Loucy (cell line): ENCODE measurements at regions not wholly inside any gene's neighbourhood (a gene's known extent, or its start where the extent isn't known, plus 50 kb on each side); places are given as distances from the start of the nearest gene placed in this dataset.

ENCODE experiments used
- H2AFZ ChIP-seq: fragments of 200-600 bp; sonication (generic); 2 replicates; pipeline ENCODE4 v1.6.0; 2016; ENCODE audit warnings: antibody characterized with exemption, mild to moderate bottlenecking, low read length, moderate library complexity
- H3F3A ChIP-seq: fragments of 200-600 bp; 2 replicates; pipeline ENCODE4 v1.6.0; 2016; ENCODE audit warnings: antibody characterized with exemption, low read depth, mild to moderate bottlenecking
- H3K27me3 ChIP-seq: fragments of 200-600 bp; sonication (generic); 2 replicates; pipeline ENCODE4 v1.6.1; 2014; ENCODE audit warnings: low read length, mild to moderate bottlenecking; ENCODE audit not compliant: insufficient read depth, poor library complexity, severe bottlenecking
- H3K36me3 ChIP-seq: fragments of 200-600 bp; sonication (generic); 2 replicates; pipeline ENCODE4 v1.6.1; 2016; ENCODE audit warnings: low read length; ENCODE audit not compliant: insufficient read depth
- H3K4me1 ChIP-seq: fragments of 200-600 bp; sonication (generic); 2 replicates; pipeline ENCODE4 v1.5.1; 2014; ENCODE audit warnings: low read length, mild to moderate bottlenecking; ENCODE audit not compliant: insufficient read depth, poor library complexity, severe bottlenecking
- H3K4me2 ChIP-seq: fragments of 200-600 bp; sonication (generic); 2 replicates; pipeline ENCODE4 v1.6.0; 2014; ENCODE audit warnings: antibody characterized with exemption, low read length, low read depth, mild to moderate bottlenecking; ENCODE audit not compliant: poor library complexity, severe bottlenecking
- H3K4me3 ChIP-seq: fragments of 200-600 bp; sonication (generic); 2 replicates; pipeline ENCODE4 v1.5.1; 2014; ENCODE audit warnings: low read length, mild to moderate bottlenecking, mixed read lengths; ENCODE audit not compliant: poor library complexity, severe bottlenecking
- H3K79me2 ChIP-seq: fragments of 200-600 bp; sonication (generic); 2 replicates; pipeline ENCODE4 v1.6.1; 2014; ENCODE audit warnings: low read length; ENCODE audit not compliant: insufficient read depth
- H3K9ac ChIP-seq: fragments of 200-600 bp; sonication (generic); 2 replicates; pipeline ENCODE4 v1.6.0; 2014; ENCODE audit warnings: mild to moderate bottlenecking, low read depth, low read length, moderate library complexity; ENCODE audit not compliant: poor library complexity, severe bottlenecking
- H3K9me2 ChIP-seq: fragments of 200-600 bp; sonication (generic); replicated peaks from 2 replicates; pipeline ENCODE4 v1.6.1; 2016; ENCODE audit warnings: low read depth, low read length, mixed read lengths
- H3K9me3 ChIP-seq: fragments of 200-600 bp; sonication (generic); 2 replicates; pipeline ENCODE4 v1.6.1; 2014; ENCODE audit warnings: mild to moderate bottlenecking, antibody characterized with exemption, low read length, low read depth; ENCODE audit not compliant: insufficient read depth
- H4K20me1 ChIP-seq: fragments of 200-600 bp; sonication (generic); 2 replicates; pipeline ENCODE4 v1.6.0; 2014; ENCODE audit warnings: antibody characterized with exemption, low read length, mild to moderate bottlenecking; ENCODE audit not compliant: insufficient read depth, poor library complexity, severe bottlenecking
- CTCF ChIP-seq: fragments of 200-600 bp; sonication (generic); conservative IDR thresholded peaks from 2 replicates; pipeline ENCODE4 v1.5.1; 2014; ENCODE audit warnings: mild to moderate bottlenecking, antibody characterized with exemption, low read length
- EZH2phosphoT487 ChIP-seq: fragments of 200-600 bp; IDR thresholded peaks from 2 replicates; pipeline ENCODE4 v1.6.1; 2018; ENCODE audit warnings: antibody characterized with exemption, mild to moderate bottlenecking, moderate library complexity, borderline replicate concordance

GRCh38 chr14:42130815-42131214 is 524.1 kb downstream of the LRFN5 start:
- H3K4me2 ChIP-seq: no peak overlapping the region
- no peaks in the 10 kb centered on the region for H3K27me3 ChIP-seq
- H3K36me3 ChIP-seq: no peaks in the 10 kb centered on the region
- no peaks in the 10 kb centered on the region for H3K4me1 ChIP-seq
- no peaks in the 10 kb centered on the region for H3K9me3 ChIP-seq
- H3K9me2 ChIP-seq: no peaks in the 10 kb centered on the region
- H4K20me1 ChIP-seq: no peaks in the 10 kb centered on the region
- H3K79me2 ChIP-seq: no peaks in the 10 kb centered on the region
- no peak for TF ChIP-seq EZH2phosphoT487
- no peak for TF ChIP-seq CTCF
- H3K4me3 ChIP-seq: no peak overlapping the region
- no peaks in the 10 kb centered on the region for H3F3A ChIP-seq
- H3K9ac ChIP-seq: no peak overlapping the region
- H2AFZ ChIP-seq: no peak overlapping the region

- Histone ChIP-seq H2AFZ (no peak overlapping the region), H3K4me1 (no peaks in the 10 kb centered on the region), H3K79me2 (no peaks in the 10 kb centered on the region), H3K9me3 (no peaks in the 10 kb centered on the region), H3K4me2 (no peak overlapping the region), H4K20me1 (no peaks in the 10 kb centered on the region), H3K9me2 (no peaks in the 10 kb centered on the region), H3K27me3 (no peaks in the 10 kb centered on the region), H3K36me3 (no peaks in the 10 kb centered on the region), H3K9ac (no peak overlapping the region), H3F3A (no peaks in the 10 kb centered on the region), H3K4me3 (no peak overlapping the region)
- TF ChIP-seq CTCF (no peak), EZH2phosphoT487 (no peak)
Measured at GRCh38 chr14:42123526-42123925, 516.9 kb downstream of the LRFN5 start.

GRCh38 chr14:42113358-42114069 is 506.8 kb downstream of the LRFN5 start:
- no peak overlapping the region for H2AFZ ChIP-seq
- H3K9me3 ChIP-seq: no peaks in the 10 kb centered on the region
- H3K79me2 ChIP-seq: no peaks in the 10 kb centered on the region
- no peaks in the 10 kb centered on the region for H3F3A ChIP-seq
- H3K9me2 ChIP-seq: no peaks in the 10 kb centered on the region
- H3K36me3 ChIP-seq: no peaks in the 10 kb centered on the region
- H3K4me1 ChIP-seq: no peaks in the 10 kb centered on the region
- no peaks in the 10 kb centered on the region for H3K27me3 ChIP-seq
- H3K4me3 ChIP-seq: no peak overlapping the region
- H3K4me2 ChIP-seq: no peak overlapping the region
- TF ChIP-seq CTCF (no peak), EZH2phosphoT487 (no peak)
- no peak overlapping the region for H3K9ac ChIP-seq
- H4K20me1 ChIP-seq: no peaks in the 10 kb centered on the region
